H54 (cell line): ENCODE measurements at regions not wholly inside any gene's neighbourhood (a gene's known extent, or its start where the extent isn't known, plus 50 kb on each side); places are given as distances from the start of the nearest gene placed in this dataset.

Source experiments
- DNase-seq: peaks from one replicate; pipeline ENCODE4 v3.0.0; 2011; ENCODE audit warnings: low spot score, mixed read lengths; ENCODE audit not compliant: insufficient read length
- FAIRE-seq: peaks from 3 replicates; lab custom pipeline; 2011; peaks lifted over from hg19 to GRCh38; lab: Jason Lieb, UNC
- POLR2A ChIP-seq: IDR thresholded peaks from 2 replicates; pipeline ENCODE4 v1.6.1; 2011; ENCODE audit warnings: low read depth, mild to moderate bottlenecking, low read length

GRCh38 chr16:62530426-62530825, 494.2 kb upstream of the CDH8 start:
- no peak for TF ChIP-seq POLR2A
- FAIRE-seq = no peak
- no peak for DNase-seq

GRCh38 chr16:62516001-62516400, 479.8 kb upstream of the CDH8 start:
- FAIRE-seq = no peak
- DNase-seq = no peak
- TF ChIP-seq POLR2A = no peak

GRCh38 chr16:62503073-62503472, 466.8 kb upstream of the CDH8 start:
- no peak for FAIRE-seq
- DNase-seq = no peak
- TF ChIP-seq POLR2A = no peak

GRCh38 chr16:62478903-62479458, 442.7 kb upstream of the CDH8 start:
- no peak for TF ChIP-seq POLR2A
- FAIRE-seq = no peak
- no peak for DNase-seq

GRCh38 chr16:62477796-62478195, 441.6 kb upstream of the CDH8 start:
- FAIRE-seq = no peak
- DNase-seq = no peak
- TF ChIP-seq POLR2A = no peak

GRCh38 chr16:62475573-62475972, 439.3 kb upstream of the CDH8 start:
- DNase-seq = no peak
- no peak for TF ChIP-seq POLR2A
- FAIRE-seq = no peak

- no peak for TF ChIP-seq POLR2A
- FAIRE-seq (no peak), DNase-seq (no peak)
These were observed 426.7 kb upstream of the CDH8 start for GRCh38 chr16:62462971-62463370.

GRCh38 chr16:62450291-62450690, 414.1 kb upstream of the CDH8 start:
- no peak for DNase-seq
- FAIRE-seq = no peak
- no peak for TF ChIP-seq POLR2A

GRCh38 chr16:62445909-62446308, 409.7 kb upstream of the CDH8 start:
- DNase-seq (no peak), FAIRE-seq (no peak)
- no peak for TF ChIP-seq POLR2A

- DNase-seq = no peak
- FAIRE-seq = no peak
- no peak for TF ChIP-seq POLR2A
These were observed 388.0 kb upstream of the CDH8 start for GRCh38 chr16:62424206-62424605.

- no peak for DNase-seq
- no peak for TF ChIP-seq POLR2A
- FAIRE-seq = no peak
These were observed 372.5 kb upstream of the CDH8 start for GRCh38 chr16:62408760-62409159.

- TF ChIP-seq POLR2A = no peak
- DNase-seq = no peak
- FAIRE-seq = no peak
These were observed 370.1 kb upstream of the CDH8 start for GRCh38 chr16:62406387-62406786.

GRCh38 chr16:62404842-62405611, 368.8 kb upstream of the CDH8 start:
- TF ChIP-seq POLR2A = no peak
- no peak for FAIRE-seq

GRCh38 chr16:62392698-62393097, 356.5 kb upstream of the CDH8 start:
- FAIRE-seq = no peak
- no peak for DNase-seq
- TF ChIP-seq POLR2A = no peak

More at GRCh38 chr16:62404842-62405611, 368.8 kb upstream of the CDH8 start:
- no peak for DNase-seq

- DNase-seq = no peak
- no peak for TF ChIP-seq POLR2A
- no peak for FAIRE-seq
These were observed 355.7 kb upstream of the CDH8 start for GRCh38 chr16:62391940-62392339.

- TF ChIP-seq POLR2A = no peak
- FAIRE-seq (no peak), DNase-seq (no peak)
These were observed 354.9 kb upstream of the CDH8 start for GRCh38 chr16:62391134-62391533.
